ENCODE measurements at regions not wholly inside any gene's neighbourhood (a gene's known extent, or its start where the extent isn't known, plus 50 kb on each side); places are given as distances from the start of the nearest gene placed in this dataset.
"Not testable (repeated sequence)": the region's sequence is repeated elsewhere in the genome, so short reads cannot be mapped to it uniquely, and the experiment has no call there.

- in situ Hi-C loops (cut with MboI; ENCODE audit: low sequenced_read_pairs, unreplicated experiment) = no loop called here
- no peak for TF ChIP-seq CTCF (IDR thresholded peaks at IDR 0.05; ENCODE audit: borderline replicate concordance, control extremely low read depth, extremely low read depth, insufficient read depth, missing control alignments)
- no peak for DNase-seq (ENCODE audit: low spot score)
Measured at GRCh38 chr3:182325213-182325950, 467.9 kb upstream of the ATP11B start.

GRCh38 chr3:182327196-182327681 lies 466.1 kb upstream of the ATP11B start:
- in situ Hi-C loops (cut with MboI; ENCODE audit: low sequenced_read_pairs, unreplicated experiment) = no loop called here
- no peak for DNase-seq (ENCODE audit: low spot score)
- no peak for TF ChIP-seq CTCF (IDR thresholded peaks at IDR 0.05; ENCODE audit: borderline replicate concordance, control extremely low read depth, extremely low read depth, insufficient read depth, missing control alignments)

GRCh38 chr3:182330646-182331045 lies 462.7 kb upstream of the ATP11B start:
- in situ Hi-C loops (cut with MboI; ENCODE audit: low sequenced_read_pairs, unreplicated experiment) = no loop called here
- no peak for TF ChIP-seq CTCF (IDR thresholded peaks at IDR 0.05; ENCODE audit: borderline replicate concordance, control extremely low read depth, extremely low read depth, insufficient read depth, missing control alignments)
- no peak for DNase-seq (ENCODE audit: low spot score)

- no peak for DNase-seq (ENCODE audit: low spot score)
- in situ Hi-C loops (cut with MboI; ENCODE audit: low sequenced_read_pairs, unreplicated experiment) = no loop called here
- no peak for TF ChIP-seq CTCF (IDR thresholded peaks at IDR 0.05; ENCODE audit: borderline replicate concordance, control extremely low read depth, extremely low read depth, insufficient read depth, missing control alignments)
Measured at GRCh38 chr3:182331341-182331740, 462.0 kb upstream of the ATP11B start.

GRCh38 chr3:182342252-182342651 lies 451.1 kb upstream of the ATP11B start:
- no peak for DNase-seq (ENCODE audit: low spot score)
- in situ Hi-C loops (cut with MboI; ENCODE audit: low sequenced_read_pairs, unreplicated experiment) = no loop called here
- TF ChIP-seq CTCF (IDR thresholded peaks at IDR 0.05; ENCODE audit: borderline replicate concordance, control extremely low read depth, extremely low read depth, insufficient read depth, missing control alignments) = no peak

- in situ Hi-C loops (cut with MboI; ENCODE audit: low sequenced_read_pairs, unreplicated experiment); DNase-seq (ENCODE audit: low spot score): not testable (repeated sequence)
Measured at GRCh38 chr3:182344026-182344425, 449.3 kb upstream of the ATP11B start.

GRCh38 chr3:182349051-182349450 lies 444.3 kb upstream of the ATP11B start:
- in situ Hi-C loops (cut with MboI; ENCODE audit: low sequenced_read_pairs, unreplicated experiment) = no loop called here

More at GRCh38 chr3:182349051-182349450, 444.3 kb upstream of the ATP11B start:
- TF ChIP-seq CTCF (IDR thresholded peaks at IDR 0.05; ENCODE audit: borderline replicate concordance, control extremely low read depth, extremely low read depth, insufficient read depth, missing control alignments) = no peak
- no peak for DNase-seq (ENCODE audit: low spot score)
